Mucosa of descending colon (tissue), 3 donors: ENCODE measurements at regions not wholly inside any gene's neighbourhood (a gene's known extent, or its start where the extent isn't known, plus 50 kb on each side); places are given as distances from the start of the nearest gene placed in this dataset.

Source experiments
- ATAC-seq: fragments of 200-7000 bp; cut with Tn5 transposase; one replicate; pipeline ENCODE4 v1.9.1; 2020; ENCODE audit warnings: mild to moderate bottlenecking, moderate library complexity
- DNase-seq, 3 donors: peaks; one replicate each; pipeline ENCODE4 v3.0.0-alpha.2; 2020
- H3K36me3 ChIP-seq: fragments of 200-600 bp; one replicate; pipeline ENCODE4 v1.8.0; 2021; ENCODE audit warnings: low read depth, mild to moderate bottlenecking
- H3K4me1 ChIP-seq: fragments of 200-600 bp; one replicate; pipeline ENCODE4 v1.8.0; 2021; ENCODE audit warnings: low read depth, mild to moderate bottlenecking
- H3K4me3 ChIP-seq: fragments of 200-600 bp; one replicate; pipeline ENCODE4 v1.8.0; 2021; ENCODE audit warnings: mild to moderate bottlenecking
- H3K9me3 ChIP-seq: fragments of 200-600 bp; one replicate; pipeline ENCODE4 v1.8.0; 2021; ENCODE audit warnings: mild to moderate bottlenecking
- CTCF ChIP-seq: fragments of 200-600 bp; IDR thresholded peaks from one replicate; pipeline ENCODE4 v1.8.0; 2022; ENCODE audit warnings: antibody characterized with exemption, mild to moderate bottlenecking
- intact Hi-C, 2 donors: fragments of 100-400 bp; cut with DNase I in 1 of 2; cut with micrococcal nuclease in 1 of 2; formaldehyde crosslinking; loops; one replicate each; pipeline versions ENCODE4 v1.11.0 to v1.11.1; 2022; cut with DNase I, micrococcal nuclease
- donor health status: DM: no; HTN: no; CAD: no; lungs with moderate emphysema.
- donor health status: DM: no; HTN: no; CAD: no.
- donor health status: DM: no; HTN: yes; CAD: no.

- Histone ChIP-seq H3K4me1 (no peaks in the 10 kb centered on the region), H3K9me3 (no peaks in the 10 kb centered on the region), H3K4me3 (no peak overlapping the region), H3K36me3 (no peaks in the 10 kb centered on the region)
- DNase-seq: no peak
- no peak for ATAC-seq
- intact Hi-C loops: no loop called here
- no peak for TF ChIP-seq CTCF
Observed at GRCh38 chr3:73866846-73867245, 242.1 kb upstream of the PDZRN3 start.

- no peak for TF ChIP-seq CTCF
- no peaks in the 10 kb centered on the region for H3K9me3 ChIP-seq
- DNase-seq (no peak), ATAC-seq (no peak)
- no peak overlapping the region for H3K4me3 ChIP-seq
- no peaks in the 10 kb centered on the region for H3K4me1 ChIP-seq
- intact Hi-C loops: no loop called here
- H3K36me3 ChIP-seq: no peaks in the 10 kb centered on the region
Observed at GRCh38 chr3:73863546-73864079, 238.9 kb upstream of the PDZRN3 start.

- TF ChIP-seq CTCF: no peak
Observed at GRCh38 chr3:73855813-73856212, 231.1 kb upstream of the PDZRN3 start.

GRCh38 chr3:73848173-73848906 is 223.6 kb upstream of the PDZRN3 start:
- H3K4me3 ChIP-seq: no peak overlapping the region
- no peaks in the 10 kb centered on the region for H3K36me3 ChIP-seq
- no peaks in the 10 kb centered on the region for H3K9me3 ChIP-seq
- DNase-seq (peak in 1 of 3 donors; percentile 20), ATAC-seq (no peak)
- intact Hi-C loops: loop anchor here (10.0 kb wide), 1 partner anchor 344 kb away; no protein-coding TSS in a partner anchor
- no peaks in the 10 kb centered on the region for H3K4me1 ChIP-seq
- peak; percentile 36 for TF ChIP-seq CTCF

More at GRCh38 chr3:73855813-73856212, 231.1 kb upstream of the PDZRN3 start:
- H3K4me1 ChIP-seq: no peaks in the 10 kb centered on the region
- ATAC-seq (no peak), DNase-seq (no peak)
- no peaks in the 10 kb centered on the region for H3K9me3 ChIP-seq
- H3K36me3 ChIP-seq: no peaks in the 10 kb centered on the region
- intact Hi-C loops: no loop called here
- H3K4me3 ChIP-seq: no peak overlapping the region

- no peak for TF ChIP-seq CTCF
- no peak overlapping the region for H3K4me3 ChIP-seq
- H3K36me3 ChIP-seq: no peaks in the 10 kb centered on the region
- intact Hi-C loops: loop anchor here (10.0 kb wide), 1 partner anchor 342 kb away; no protein-coding TSS in a partner anchor
- DNase-seq (no peak), ATAC-seq (no peak)
- H3K4me1 ChIP-seq: no peaks in the 10 kb centered on the region
- no peaks in the 10 kb centered on the region for H3K9me3 ChIP-seq
Observed at GRCh38 chr3:73846951-73847350, 222.2 kb upstream of the PDZRN3 start.
